Non-pigmented ciliary epithelial cell (primary cell): ENCODE measurements at regions not wholly inside any gene's neighbourhood (a gene's known extent, or its start where the extent isn't known, plus 50 kb on each side); places are given as distances from the start of the nearest gene placed in this dataset.

Experiments used
- DNase-seq: peaks from one replicate; pipeline ENCODE4 v3.0.0-alpha.2; 2010; ENCODE audit warnings: low read depth

- DNase-seq, result no peak
Observed at GRCh38 chr11:122230385-122230755, 114.4 kb upstream of the BLID start.

GRCh38 chr11:122229481-122230384 is 113.7 kb upstream of the BLID start:
- no peak for DNase-seq

GRCh38 chr11:122229078-122229477 is 113.1 kb upstream of the BLID start:
- DNase-seq, result no peak

- no peak for DNase-seq
Observed at GRCh38 chr11:122226810-122227379, 110.9 kb upstream of the BLID start.

GRCh38 chr11:122224867-122225266 is 108.9 kb upstream of the BLID start:
- no peak for DNase-seq

- no peak for DNase-seq
Observed at GRCh38 chr11:122220321-122220720, 104.3 kb upstream of the BLID start.

GRCh38 chr11:122219791-122220190 is 103.8 kb upstream of the BLID start:
- no peak for DNase-seq

GRCh38 chr11:122215244-122215992 is 99.4 kb upstream of the BLID start:
- DNase-seq, result peak; percentile 75

GRCh38 chr11:122214567-122214966 is 98.6 kb upstream of the BLID start:
- no peak for DNase-seq

- no peak for DNase-seq
Observed at GRCh38 chr11:122214080-122214479, 98.1 kb upstream of the BLID start.

GRCh38 chr11:122213171-122213570 is 97.2 kb upstream of the BLID start:
- no peak for DNase-seq

GRCh38 chr11:122210367-122210997 is 94.5 kb upstream of the BLID start:
- DNase-seq, result no peak

GRCh38 chr11:122209619-122210366 is 93.8 kb upstream of the BLID start:
- DNase-seq, result no peak

GRCh38 chr11:122207921-122208764 is 92.1 kb upstream of the BLID start:
- DNase-seq, result no peak

GRCh38 chr11:122207505-122207904 is 91.5 kb upstream of the BLID start:
- DNase-seq, result no peak

GRCh38 chr11:122205036-122205435 is 89.0 kb upstream of the BLID start:
- no peak for DNase-seq

GRCh38 chr11:122204206-122204605 is 88.2 kb upstream of the BLID start:
- no peak for DNase-seq

- no peak for DNase-seq
Observed at GRCh38 chr11:122202951-122203456, 87.0 kb upstream of the BLID start.

- peak; percentile 67 for DNase-seq
Observed at GRCh38 chr11:122202161-122202950, 86.3 kb upstream of the BLID start.

GRCh38 chr11:122201106-122201505 is 85.1 kb upstream of the BLID start:
- no peak for DNase-seq
